ENCODE measurements at regions not wholly inside any gene's neighbourhood (a gene's known extent, or its start where the extent isn't known, plus 50 kb on each side); places are given as distances from the start of the nearest gene placed in this dataset.

DNA sequence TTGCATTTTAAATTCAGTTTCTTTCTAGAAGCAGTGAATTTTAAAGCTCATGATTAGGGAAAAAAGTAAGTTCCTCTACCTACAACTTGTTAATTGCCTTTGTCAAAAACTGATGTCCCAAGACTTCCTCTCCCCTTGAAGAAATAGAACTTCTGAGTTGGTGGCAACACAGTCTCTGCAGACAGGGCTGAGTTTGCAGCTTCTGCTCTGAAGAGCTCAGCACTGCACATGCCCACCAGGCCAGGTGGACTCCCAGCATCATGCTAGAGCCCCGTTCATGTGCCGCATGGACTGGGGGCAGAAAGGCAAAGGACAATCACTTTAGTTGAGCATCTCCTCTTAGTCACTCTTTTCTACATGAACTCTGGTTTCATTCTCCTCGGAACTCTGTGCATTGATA, 620.1 kb downstream of the VRK1 start:
- intact Hi-C loops (cut with DNase I, micrococcal nuclease): no loop called here
- no peak for ATAC-seq
- no peak for DNase-seq

DNA sequence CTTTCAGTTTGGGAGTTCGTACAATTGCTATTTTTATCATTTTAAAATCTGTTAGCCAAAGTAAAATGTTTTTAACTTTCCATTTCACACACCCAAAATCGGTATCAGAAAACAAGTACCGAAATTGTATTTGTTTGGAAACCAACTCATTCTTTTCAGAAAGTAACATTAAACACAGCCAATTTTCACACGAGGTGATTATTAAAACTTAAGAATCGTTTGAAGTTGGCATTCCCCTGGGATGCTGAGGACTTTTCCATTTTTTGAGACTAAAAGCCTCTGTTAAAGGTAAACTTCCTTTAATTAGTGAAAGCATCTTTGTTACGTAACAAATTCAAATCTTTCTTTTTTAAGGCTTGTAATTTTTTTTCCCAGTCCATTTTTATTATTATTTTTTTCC, 623.0 kb downstream of the VRK1 start:
- no peak for ATAC-seq
- no peak for DNase-seq
- intact Hi-C loops (cut with DNase I, micrococcal nuclease): no loop called here

DNA sequence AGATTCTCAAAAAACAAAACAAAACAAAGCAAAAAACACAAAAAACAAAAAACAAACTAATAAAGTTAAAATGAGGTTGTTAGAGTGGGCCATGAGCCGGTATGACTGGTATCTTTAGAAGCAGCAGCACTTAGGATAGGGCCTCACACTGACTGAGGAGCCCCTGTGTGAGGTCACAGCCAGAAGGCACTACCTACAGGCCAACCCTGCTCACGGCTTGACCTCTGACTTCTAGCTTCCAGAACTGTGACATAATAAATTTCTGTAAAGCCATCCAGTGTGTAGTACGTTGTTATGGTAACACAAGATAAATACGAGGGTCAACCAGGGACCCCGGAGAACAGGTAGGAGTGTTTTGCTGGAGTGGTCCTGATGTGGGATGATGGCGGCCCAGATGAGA, 629.6 kb downstream of the VRK1 start:
- ATAC-seq (no peak), DNase-seq (no peak)
- intact Hi-C loops (cut with DNase I, micrococcal nuclease): no loop called here

DNA sequence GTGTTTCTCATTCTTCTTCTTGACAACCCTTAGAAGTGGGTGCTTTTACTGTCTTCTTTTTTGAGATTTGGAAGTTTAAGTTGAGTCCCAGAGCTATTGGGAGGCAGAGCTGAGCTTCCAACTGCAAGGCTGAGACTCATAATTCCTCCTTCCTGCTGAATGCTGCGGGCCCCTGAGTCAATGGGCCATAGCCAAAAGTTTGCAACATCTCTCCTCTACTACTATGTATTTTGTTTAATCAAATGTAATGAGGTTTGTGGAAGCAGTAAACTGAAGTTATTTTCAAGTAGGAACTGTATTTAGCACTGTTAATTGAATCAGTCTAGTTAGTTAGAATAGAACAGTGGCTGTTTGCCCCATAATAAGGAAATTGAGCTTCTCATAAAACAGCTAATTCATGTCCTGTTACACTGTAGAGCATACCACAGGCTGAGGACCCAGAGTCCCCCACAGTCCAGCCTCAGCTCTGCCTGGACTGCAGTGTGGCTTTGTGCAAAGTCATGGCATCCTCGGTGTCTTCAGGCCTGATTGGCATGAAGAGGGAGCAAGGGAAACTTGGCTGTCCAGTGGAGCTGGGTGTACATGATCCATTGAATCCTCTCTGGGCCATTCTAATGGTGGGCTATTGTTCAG, 631.7 kb downstream of the VRK1 start:
- intact Hi-C loops (cut with DNase I, micrococcal nuclease): no loop called here
- DNase-seq (no peak), ATAC-seq (no peak)

DNA sequence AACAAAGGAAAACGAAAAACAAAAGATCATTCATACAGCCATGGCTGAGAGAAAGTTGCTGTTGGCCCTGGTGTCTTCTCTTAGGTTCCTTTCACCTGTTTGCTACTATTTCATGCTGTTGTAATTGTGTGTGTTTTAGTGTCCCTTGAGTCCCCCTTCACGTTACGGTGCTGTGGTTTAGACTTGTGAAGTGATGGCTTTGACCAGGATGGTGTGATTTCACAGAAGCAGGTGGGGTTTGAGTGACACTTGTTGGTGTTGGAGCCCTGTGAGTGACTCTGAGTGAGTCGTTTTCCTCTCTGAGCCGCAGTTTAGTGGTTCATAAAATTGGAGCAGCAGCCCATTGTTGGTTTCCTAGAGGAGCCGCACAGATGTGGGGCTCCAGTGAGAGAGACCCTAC, 635.4 kb downstream of the VRK1 start:
- DNase-seq: no peak

DNA sequence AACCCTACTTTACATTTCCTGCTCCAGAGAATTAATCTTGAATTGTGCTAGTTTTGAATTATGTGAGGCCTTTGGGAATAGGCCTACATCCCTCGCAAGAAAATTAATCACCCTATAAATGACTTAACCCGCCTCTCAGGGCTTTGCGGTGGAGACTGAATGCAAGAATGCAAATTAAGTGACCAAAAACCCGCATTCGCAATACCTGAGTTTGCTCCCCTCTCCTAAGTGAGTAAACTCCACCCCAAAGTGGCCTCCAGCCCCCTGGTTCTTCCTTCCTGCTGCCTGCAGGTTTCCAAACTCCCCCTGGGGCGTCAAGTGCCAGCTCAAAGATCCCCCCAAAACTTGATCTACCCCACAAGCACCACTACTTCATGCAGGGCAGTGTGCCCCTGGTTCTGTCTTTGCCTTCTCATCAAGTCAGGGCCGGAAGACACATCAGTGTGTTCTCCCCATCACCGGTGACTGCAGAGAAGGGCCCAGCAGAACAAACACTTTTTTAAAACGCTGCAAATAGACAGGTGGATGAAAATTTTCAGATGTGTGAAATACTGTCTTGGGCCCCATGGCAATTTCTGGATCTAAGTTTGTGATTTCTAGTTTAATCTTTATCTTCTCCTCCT, 644.7 kb downstream of the VRK1 start:
- no peak for ATAC-seq
- intact Hi-C loops (cut with DNase I, micrococcal nuclease): no loop called here
- DNase-seq: no peak

More for the DNA sequence above, 635.4 kb downstream of the VRK1 start:
- ATAC-seq: no peak
- intact Hi-C loops (cut with DNase I, micrococcal nuclease): no loop called here

DNA sequence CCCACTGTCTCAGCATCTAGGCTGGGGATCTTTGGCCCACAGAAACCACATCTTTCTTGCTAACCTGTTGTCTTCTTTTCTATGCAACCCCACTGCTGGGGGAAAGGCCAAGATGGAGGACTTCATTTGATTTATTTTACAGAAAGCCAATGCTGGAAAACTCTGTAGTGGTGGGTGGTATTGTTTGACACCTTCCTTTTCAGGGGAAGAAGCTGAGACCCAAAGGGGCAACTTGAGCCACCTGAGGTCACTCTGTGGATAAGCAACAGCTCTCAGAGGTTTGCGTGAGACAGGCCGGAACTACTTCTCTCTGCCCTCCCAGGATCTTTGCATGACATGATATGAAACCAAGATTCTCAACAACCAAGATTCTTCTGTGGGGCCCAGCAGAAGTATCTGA, 645.2 kb downstream of the VRK1 start:
- intact Hi-C loops (cut with DNase I, micrococcal nuclease): no loop called here
- no peak for ATAC-seq

DNA sequence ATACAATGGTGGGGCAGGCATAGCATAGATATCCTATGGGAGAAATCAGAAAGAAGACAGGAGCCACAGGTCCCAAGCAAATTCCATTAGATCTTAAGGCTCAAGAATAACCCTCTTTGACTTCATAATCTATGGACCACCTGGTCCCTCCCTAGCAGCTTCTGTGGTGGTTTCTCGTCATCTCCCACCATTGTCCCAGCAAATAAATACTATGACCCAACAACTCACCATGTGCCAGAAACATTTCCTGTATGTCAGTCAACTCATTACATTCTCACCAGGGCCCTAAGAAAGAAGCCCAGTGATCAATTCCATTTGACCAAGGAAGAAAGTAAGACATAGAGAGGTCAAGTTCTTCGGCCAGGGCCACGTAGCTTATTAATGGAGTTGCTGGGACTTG, 646.2 kb downstream of the VRK1 start:
- intact Hi-C loops (cut with DNase I, micrococcal nuclease): no loop called here
- no peak for ATAC-seq
- DNase-seq: no peak

More for the DNA sequence above, 645.2 kb downstream of the VRK1 start:
- DNase-seq: no peak

DNA sequence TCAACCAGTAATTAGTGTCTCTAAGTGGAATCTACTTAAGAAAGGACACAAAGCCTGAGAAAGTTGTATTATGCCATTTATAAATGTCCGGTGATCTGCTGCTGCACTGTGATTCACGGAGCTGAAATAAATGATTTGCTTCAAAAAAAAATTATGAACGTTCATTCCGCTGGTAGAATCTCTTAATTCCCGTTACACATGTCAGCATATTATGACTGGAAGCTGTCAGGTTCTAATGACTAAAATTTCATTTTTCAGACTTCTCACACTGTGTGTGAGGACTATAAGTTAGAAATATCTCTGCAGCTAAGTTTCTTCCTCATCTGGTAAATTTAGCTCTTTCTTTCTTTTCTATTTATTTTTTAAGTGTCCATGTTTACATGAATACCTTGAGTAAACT, 647.1 kb downstream of the VRK1 start:
- DNase-seq (no peak), ATAC-seq (no peak)
- intact Hi-C loops (cut with DNase I, micrococcal nuclease): no loop called here

DNA sequence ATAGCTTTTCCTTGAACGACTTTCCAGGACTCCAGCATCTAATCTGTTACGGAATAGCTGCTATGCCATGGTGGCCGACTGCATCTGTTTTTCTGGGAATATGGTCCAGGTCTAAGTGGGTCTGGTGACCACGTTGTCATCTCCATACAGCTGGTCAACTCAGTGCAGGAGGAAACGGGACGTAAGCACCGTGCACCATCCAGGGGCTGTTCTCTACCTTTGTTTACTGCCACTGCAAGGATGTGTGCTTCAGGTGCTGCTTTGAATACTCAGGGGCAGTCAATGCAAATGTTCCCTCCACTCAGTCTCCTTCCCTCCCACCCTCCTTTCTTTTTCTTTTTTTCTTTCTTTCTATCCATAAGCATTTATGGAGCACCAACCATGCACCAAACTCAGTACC, 648.2 kb downstream of the VRK1 start:
- intact Hi-C loops (cut with DNase I, micrococcal nuclease): no loop called here
- DNase-seq (no peak), ATAC-seq (no peak)

DNA sequence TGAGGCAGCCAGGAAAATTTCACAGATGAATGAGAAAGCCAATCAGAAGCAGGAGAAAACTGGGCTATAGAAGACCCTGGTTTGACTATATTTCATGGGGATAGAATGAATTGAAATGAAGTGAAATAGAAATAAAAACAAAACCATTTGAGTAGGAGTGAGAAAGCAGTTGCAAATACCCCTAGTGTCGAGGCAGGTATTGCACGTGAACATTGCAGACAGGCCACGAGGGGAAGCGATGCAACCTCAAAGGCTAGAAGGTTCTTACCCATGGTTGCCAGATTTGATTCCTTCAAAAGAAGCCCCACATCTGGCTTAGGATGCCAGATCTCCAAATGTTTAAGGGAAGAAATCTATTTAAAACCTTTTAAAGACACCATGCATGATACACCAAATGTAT, 648.9 kb downstream of the VRK1 start:
- ATAC-seq (no peak), DNase-seq (no peak)
- intact Hi-C loops (cut with DNase I, micrococcal nuclease): no loop called here

DNA sequence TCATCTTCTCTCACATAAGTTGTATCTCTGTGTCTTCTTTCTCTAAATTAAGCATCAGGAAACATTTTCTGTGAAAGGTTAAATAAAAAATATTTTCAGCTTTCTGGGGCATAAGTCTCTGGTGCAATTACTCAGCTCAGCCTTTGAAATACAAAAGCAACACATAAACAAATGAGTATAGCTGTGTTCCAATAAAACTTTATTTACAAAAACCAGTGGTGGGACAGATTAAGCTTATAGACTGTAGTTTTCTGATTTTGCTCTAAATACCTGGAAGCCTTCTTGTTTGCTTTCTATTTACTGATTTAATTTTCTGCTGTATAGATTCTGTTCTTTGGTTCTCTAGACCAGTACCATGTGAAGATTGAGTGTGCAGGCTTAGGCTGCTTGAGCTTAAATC, 655.1 kb downstream of the VRK1 start:
- ATAC-seq: no peak
- intact Hi-C loops (cut with DNase I, micrococcal nuclease): no loop called here

DNA sequence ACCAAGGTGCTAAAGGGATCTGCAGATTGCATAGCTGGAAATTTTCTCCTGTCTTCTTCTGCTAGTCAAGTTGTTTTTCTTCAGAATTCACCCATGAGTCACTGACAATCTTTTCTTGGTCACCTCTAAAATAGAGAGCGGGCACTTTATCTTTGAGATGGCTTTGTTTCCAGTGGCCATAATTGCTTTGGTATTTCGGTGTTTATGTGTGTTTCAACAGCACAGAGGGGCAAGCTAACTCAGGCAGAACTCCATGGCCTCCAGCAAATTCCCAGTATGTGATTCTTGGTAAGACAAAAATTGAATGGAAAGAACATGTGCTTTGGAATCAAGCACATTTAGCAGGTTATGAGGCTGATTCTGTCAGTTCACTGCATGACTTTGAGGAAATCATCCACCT, 656.8 kb downstream of the VRK1 start:
- ATAC-seq (no peak), DNase-seq (no peak)
- intact Hi-C loops (cut with DNase I, micrococcal nuclease): no loop called here

More for the DNA sequence above, 655.1 kb downstream of the VRK1 start:
- no peak for DNase-seq

DNA sequence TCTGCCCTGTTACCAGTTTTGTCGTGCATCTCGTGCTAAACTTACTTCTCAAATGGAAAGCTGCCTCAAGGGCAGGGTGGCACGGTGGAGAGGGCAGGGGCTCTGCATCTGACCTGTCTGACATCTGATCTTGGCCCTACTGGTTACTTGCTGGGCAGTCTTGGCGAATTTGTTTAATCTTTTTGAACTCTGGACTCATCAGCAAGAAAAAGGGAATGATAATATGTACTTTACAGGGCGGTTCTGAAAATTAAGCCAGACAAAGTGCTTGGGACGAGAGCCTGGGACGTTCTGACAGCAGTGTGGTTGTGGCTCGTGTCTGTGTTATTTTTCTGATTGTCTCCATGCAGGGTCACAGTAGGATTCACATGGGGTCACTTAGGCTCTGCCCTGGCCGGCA, 659.3 kb downstream of the VRK1 start:
- DNase-seq (peak in 1 of 2 donors; percentile 11), ATAC-seq (peak; percentile 91)
- intact Hi-C loops (cut with DNase I, micrococcal nuclease): no loop called here

DNA sequence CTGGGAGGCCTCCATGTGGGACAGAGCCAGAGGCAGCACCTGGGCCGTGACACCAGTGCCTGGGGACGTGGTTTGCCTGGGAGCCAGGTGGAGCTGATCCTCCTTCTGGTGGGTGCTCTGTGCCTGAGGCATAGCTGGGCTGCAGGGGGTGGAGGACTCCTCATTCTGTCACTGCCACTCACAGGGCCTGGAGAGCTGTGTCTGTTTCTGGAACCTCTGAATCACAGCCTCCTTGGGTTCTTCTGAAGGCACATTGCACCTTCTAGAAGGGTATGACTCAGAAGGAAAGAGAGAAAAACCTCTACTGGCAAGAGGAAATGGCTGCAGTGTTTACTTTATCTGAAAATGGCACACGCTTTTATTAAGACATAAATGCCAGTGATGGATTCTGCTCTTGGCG, 659.8 kb downstream of the VRK1 start:
- ATAC-seq (peak; percentile 65), DNase-seq (peak in 1 of 2 donors; percentile 17)
- intact Hi-C loops (cut with DNase I, micrococcal nuclease): no loop called here

DNA sequence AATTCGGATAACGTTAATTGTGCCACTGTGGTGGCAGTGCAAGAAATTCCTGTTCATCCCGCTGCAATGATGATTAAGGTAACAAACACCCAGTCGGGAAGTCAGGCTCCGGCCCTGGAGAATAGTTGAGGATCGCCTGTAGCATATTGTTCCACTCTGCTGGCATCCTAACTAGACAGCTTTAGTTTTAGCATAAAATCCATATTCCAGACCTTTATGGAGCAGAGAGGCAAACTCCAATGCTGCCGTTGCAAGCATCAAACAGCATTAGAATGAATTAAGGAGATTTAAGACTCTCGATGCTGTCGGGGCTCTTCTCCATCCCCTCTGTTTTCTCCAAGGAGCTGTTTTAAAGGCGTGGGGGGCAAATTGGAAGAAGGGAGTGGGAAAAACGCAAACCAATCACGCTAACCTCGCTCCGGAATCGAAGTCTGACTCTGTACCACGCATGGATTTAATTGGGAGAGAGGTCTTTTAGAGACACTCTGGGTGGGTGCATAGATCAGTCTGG, 660.4 kb downstream of the VRK1 start:
- intact Hi-C loops (cut with DNase I, micrococcal nuclease): no loop called here
- ATAC-seq (no peak), DNase-seq (no peak)

DNA sequence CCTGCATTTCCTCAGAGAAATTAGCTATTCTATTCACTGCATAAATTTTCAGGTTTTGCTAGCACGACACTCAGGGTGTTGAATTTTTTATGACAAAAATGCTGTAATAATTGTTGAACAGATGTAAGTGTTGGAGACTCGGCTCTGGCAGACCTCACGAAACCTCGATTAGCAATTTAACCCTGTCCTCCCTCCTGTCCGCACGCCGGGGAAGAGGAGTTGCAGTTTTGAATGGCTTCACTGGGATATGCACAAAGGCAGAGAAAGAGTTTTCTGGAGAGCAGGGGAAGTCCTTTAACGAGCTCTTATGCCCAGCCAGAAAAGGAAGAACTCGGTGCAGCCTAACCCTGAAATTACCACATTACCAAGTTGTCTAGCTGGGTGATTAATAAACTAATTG, 661.1 kb downstream of the VRK1 start:
- ATAC-seq (no peak), DNase-seq (no peak)
- intact Hi-C loops (cut with DNase I, micrococcal nuclease): no loop called here

DNA sequence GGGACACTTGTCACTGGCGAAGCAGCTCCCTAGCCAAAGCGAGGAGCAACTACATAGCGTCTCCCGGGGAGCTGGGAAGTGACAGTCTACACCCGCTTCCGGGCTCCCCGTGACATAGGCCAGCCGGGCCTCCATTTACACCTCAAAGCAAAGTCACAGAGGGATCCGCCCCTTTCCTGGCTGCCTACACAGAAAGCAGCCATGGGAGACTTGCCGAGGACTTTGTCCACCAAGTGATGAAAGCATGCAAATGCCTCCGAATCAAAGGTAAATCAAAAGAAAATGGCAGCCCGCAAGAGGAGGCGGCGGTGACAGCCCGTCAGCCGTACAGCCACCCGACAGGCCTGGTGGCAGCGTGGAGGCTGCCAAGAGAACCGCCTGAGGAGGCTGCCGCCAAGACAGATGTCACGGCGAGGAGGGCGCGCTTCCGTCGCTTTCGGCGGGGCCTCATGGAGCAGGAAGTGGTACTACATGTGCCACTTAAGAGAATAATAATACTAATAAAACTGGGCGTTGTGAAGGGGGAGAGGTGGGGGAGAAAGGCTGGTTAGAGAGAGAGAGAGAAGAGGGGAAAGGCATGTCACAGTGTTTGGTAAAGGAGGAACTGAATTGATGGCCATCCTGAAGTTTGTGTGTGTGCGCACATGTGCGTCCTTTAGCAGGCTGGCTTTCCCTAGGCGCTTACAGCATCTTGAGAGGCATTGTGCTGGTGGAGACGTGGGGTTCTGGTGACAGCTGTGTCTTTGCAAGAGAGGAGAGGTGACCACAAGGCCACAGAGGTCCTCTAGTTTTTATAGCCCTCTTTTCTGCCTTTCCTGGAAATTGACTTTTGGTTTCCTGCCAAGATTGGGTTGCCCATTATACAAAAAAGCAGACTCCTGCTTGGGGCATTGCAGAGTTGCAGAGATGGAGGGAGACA, 661.7 kb downstream of the VRK1 start:
- DNase-seq (peak in 1 of 2 donors; percentile 50), ATAC-seq (no peak)
- intact Hi-C loops (cut with DNase I, micrococcal nuclease): no loop called here

DNA sequence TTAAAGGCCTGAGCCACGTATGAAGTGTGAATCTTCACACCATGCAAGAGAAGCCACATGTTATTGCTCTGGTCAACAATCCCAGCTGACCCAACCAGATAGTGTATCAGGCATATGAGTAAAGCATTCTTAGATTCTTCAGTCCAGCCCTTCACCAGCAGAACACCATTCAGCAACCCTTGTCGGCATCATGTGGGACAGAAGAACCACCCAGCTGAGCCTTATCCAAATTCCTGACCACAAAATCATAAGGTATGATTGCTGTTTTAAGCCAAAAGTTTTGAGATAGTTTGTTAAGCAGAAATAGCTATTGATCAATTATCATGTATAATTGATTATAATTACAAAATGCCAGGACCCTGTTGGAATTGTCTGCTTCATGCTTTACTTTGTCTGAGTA, 664.9 kb downstream of the VRK1 start:
- intact Hi-C loops (cut with DNase I, micrococcal nuclease): no loop called here
- DNase-seq: no peak
- ATAC-seq: no peak

DNA sequence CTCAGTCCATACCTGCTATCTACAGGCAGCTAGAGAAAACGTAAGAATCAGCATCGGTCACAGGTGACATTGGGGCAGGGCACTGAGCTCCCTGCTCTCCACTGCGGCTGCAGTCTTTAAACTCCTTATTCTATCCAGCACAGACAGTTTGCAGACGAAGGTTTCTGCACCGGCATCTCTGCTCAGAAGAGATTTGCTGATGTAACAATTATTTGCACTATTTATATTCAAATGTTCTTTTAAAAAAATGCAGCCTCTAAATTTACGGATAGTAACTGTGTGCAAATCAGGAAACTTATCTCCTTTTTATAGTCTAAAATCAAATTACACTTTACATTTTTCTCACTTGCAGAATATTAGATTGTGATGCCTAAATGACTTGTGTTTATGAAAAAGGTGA, 671.0 kb downstream of the VRK1 start:
- DNase-seq (no peak), ATAC-seq (no peak)
- intact Hi-C loops (cut with DNase I, micrococcal nuclease): no loop called here
